ENCODE measurements at regions not wholly inside any gene's neighbourhood (a gene's known extent, or its start where the extent isn't known, plus 50 kb on each side); places are given as distances from the start of the nearest gene placed in this dataset.
"Not testable (repeated sequence)": the region's sequence is repeated elsewhere in the genome, so short reads cannot be mapped to it uniquely, and the experiment has no call there.

- not testable (repeated sequence) for TF ChIP-seq POLR2A (IDR thresholded peaks at IDR 0.05; ENCODE audit: low read length); GATA1 (IDR thresholded peaks at IDR 0.05; ENCODE audit: low read depth, low read length)
These were observed 144.9 kb upstream of the SMIM30 start for GRCh38 chr7:113263215-113263742.
